Astrocyte of the hippocampus (primary cell): ENCODE measurements at regions not wholly inside any gene's neighbourhood (a gene's known extent, or its start where the extent isn't known, plus 50 kb on each side); places are given as distances from the start of the nearest gene placed in this dataset.

Experiments
- DNase-seq: peaks from one replicate; pipeline ENCODE4 v3.0.0; 2011; ENCODE audit warnings: low read depth, low spot score

GRCh38 chr14:100467046-100467750, 120.0 kb downstream of the BEGAIN start:
- DNase-seq: no peak

- DNase-seq: no peak
Observed at GRCh38 chr14:100467939-100468338, 119.3 kb downstream of the BEGAIN start.

- no peak for DNase-seq
Observed at GRCh38 chr14:100468557-100468956, 118.7 kb downstream of the BEGAIN start.

- no peak for DNase-seq
Observed at GRCh38 chr14:100469632-100470522, 117.3 kb downstream of the BEGAIN start.

- DNase-seq: no peak
Observed at GRCh38 chr14:100470523-100470897, 116.7 kb downstream of the BEGAIN start.

- peak; percentile 74 for DNase-seq
Observed at GRCh38 chr14:100471441-100472093, 115.7 kb downstream of the BEGAIN start.

- no peak for DNase-seq
Observed at GRCh38 chr14:100472094-100472455, 115.1 kb downstream of the BEGAIN start.

GRCh38 chr14:100472491-100472890, 114.7 kb downstream of the BEGAIN start:
- no peak for DNase-seq

- DNase-seq: no peak
Observed at GRCh38 chr14:100473249-100473648, 114.0 kb downstream of the BEGAIN start.

GRCh38 chr14:100474196-100474595, 113.0 kb downstream of the BEGAIN start:
- peak; percentile 28 for DNase-seq

GRCh38 chr14:100475268-100475667, 111.9 kb downstream of the BEGAIN start:
- DNase-seq: no peak

GRCh38 chr14:100476012-100476822, 111.0 kb downstream of the BEGAIN start:
- peak; percentile 98 for DNase-seq

- DNase-seq: no peak
Observed at GRCh38 chr14:100484531-100485267, 102.5 kb downstream of the BEGAIN start.

GRCh38 chr14:100486025-100486828, 101.0 kb downstream of the BEGAIN start:
- DNase-seq: peak; percentile 92
